Medulla oblongata (tissue), 1 donor: ENCODE measurements at regions not wholly inside any gene's neighbourhood (a gene's known extent, or its start where the extent isn't known, plus 50 kb on each side); places are given as distances from the start of the nearest gene placed in this dataset.
A peak's percentile ranks its signal among the peaks of the same experiment; 100 is the strongest.

Source experiments
- DNase-seq: peaks from one replicate; pipeline ENCODE4 v3.0.0-alpha.2; 2015; ENCODE audit errors: extremely low spot score

GRCh38 chr16:51392521-51393187 lies 241.6 kb upstream of the SALL1 start:
- DNase-seq: no peak

- DNase-seq: no peak
Measured at GRCh38 chr16:51391798-51392511, 240.9 kb upstream of the SALL1 start.

GRCh38 chr16:51390877-51391276 lies 239.8 kb upstream of the SALL1 start:
- no peak for DNase-seq

- DNase-seq: no peak
Measured at GRCh38 chr16:51389881-51390280, 238.8 kb upstream of the SALL1 start.

- peak; percentile 50 for DNase-seq
Measured at GRCh38 chr16:51388516-51388951, 237.5 kb upstream of the SALL1 start.

- DNase-seq: no peak
Measured at GRCh38 chr16:51383909-51384308, 232.8 kb upstream of the SALL1 start.

- DNase-seq: no peak
Measured at GRCh38 chr16:51382940-51383339, 231.9 kb upstream of the SALL1 start.

- no peak for DNase-seq
Measured at GRCh38 chr16:51382211-51382610, 231.1 kb upstream of the SALL1 start.

- no peak for DNase-seq
Measured at GRCh38 chr16:51376080-51376479, 225.0 kb upstream of the SALL1 start.

- no peak for DNase-seq
Measured at GRCh38 chr16:51374790-51375189, 223.7 kb upstream of the SALL1 start.

- no peak for DNase-seq
Measured at GRCh38 chr16:51374346-51374745, 223.3 kb upstream of the SALL1 start.

- DNase-seq: no peak
Measured at GRCh38 chr16:51365715-51366114, 214.6 kb upstream of the SALL1 start.

GRCh38 chr16:51359141-51359955 lies 208.3 kb upstream of the SALL1 start:
- peak; percentile 85 for DNase-seq

- DNase-seq: no peak
Measured at GRCh38 chr16:51357839-51358238, 206.8 kb upstream of the SALL1 start.

GRCh38 chr16:51355875-51356274 lies 204.8 kb upstream of the SALL1 start:
- DNase-seq: peak; percentile 50

- DNase-seq: no peak
Measured at GRCh38 chr16:51355195-51355594, 204.1 kb upstream of the SALL1 start.

GRCh38 chr16:51353055-51353454 lies 202.0 kb upstream of the SALL1 start:
- DNase-seq: no peak

- DNase-seq: no peak
Measured at GRCh38 chr16:51349626-51350025, 198.6 kb upstream of the SALL1 start.

- DNase-seq: no peak
Measured at GRCh38 chr16:51343411-51343810, 192.3 kb upstream of the SALL1 start.

- DNase-seq: no peak
Measured at GRCh38 chr16:51341204-51341603, 190.1 kb upstream of the SALL1 start.

GRCh38 chr16:51337662-51338061 lies 186.6 kb upstream of the SALL1 start:
- no peak for DNase-seq

GRCh38 chr16:51328733-51329132 lies 177.7 kb upstream of the SALL1 start:
- no peak for DNase-seq

- no peak for DNase-seq
Measured at GRCh38 chr16:51327001-51327400, 175.9 kb upstream of the SALL1 start.
